ENCODE measurements at regions not wholly inside any gene's neighbourhood (a gene's known extent, or its start where the extent isn't known, plus 50 kb on each side); places are given as distances from the start of the nearest gene placed in this dataset.

DNA sequence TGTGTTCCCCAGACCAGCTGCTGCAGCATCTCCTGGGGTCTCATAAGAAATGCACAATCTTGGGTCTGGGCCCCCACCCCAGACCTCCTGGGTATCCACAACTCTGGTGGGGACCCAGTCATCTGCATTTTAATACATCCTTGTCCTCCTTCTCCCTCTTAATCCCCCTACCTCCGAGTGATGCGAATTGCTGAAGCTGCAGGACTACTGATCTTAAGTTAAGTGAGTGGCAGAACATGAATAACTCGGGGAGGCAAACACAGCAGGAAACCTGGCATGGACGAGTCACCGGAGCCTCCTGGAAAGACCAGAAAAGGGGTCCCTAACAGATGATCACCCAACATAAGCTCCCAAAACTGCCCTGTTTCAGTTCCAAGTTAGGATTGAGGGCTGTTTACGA, 283.2 kb upstream of the MGAT5 start:
- Histone ChIP-seq H3K9me3 (no peaks in the 10 kb centered on the region), H3K27me3 (no peaks in the 10 kb centered on the region), H3K4me3 (no peak overlapping the region), H3K4me1 (no peaks in the 10 kb centered on the region), H3K27ac (no peak overlapping the region), H3K36me3 (no peaks in the 10 kb centered on the region)
- ATAC-seq (no peak), DNase-seq (no peak)
- no peak for TF ChIP-seq POLR2A (IDR thresholded peaks at IDR 0.05)
- TF ChIP-seq, protein P1, sequence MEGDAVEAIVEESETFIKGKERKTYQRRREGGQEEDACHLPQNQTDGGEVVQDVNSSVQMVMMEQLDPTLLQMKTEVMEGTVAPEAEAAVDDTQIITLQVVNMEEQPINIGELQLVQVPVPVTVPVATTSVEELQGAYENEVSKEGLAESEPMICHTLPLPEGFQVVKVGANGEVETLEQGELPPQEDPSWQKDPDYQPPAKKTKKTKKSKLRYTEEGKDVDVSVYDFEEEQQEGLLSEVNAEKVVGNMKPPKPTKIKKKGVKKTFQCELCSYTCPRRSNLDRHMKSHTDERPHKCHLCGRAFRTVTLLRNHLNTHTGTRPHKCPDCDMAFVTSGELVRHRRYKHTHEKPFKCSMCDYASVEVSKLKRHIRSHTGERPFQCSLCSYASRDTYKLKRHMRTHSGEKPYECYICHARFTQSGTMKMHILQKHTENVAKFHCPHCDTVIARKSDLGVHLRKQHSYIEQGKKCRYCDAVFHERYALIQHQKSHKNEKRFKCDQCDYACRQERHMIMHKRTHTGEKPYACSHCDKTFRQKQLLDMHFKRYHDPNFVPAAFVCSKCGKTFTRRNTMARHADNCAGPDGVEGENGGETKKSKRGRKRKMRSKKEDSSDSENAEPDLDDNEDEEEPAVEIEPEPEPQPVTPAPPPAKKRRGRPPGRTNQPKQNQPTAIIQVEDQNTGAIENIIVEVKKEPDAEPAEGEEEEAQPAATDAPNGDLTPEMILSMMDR (IDR thresholded peaks at IDR 0.05), result no peak
- intact Hi-C loops (cut with DNase I), result no loop called here
- 40% methylated on average over 4 of the region's 6 CpGs for WGBS (ENCODE audit: insufficient coverage, low coverage, low lambda C conversion rate, missing lambda C conversion rate)

DNA sequence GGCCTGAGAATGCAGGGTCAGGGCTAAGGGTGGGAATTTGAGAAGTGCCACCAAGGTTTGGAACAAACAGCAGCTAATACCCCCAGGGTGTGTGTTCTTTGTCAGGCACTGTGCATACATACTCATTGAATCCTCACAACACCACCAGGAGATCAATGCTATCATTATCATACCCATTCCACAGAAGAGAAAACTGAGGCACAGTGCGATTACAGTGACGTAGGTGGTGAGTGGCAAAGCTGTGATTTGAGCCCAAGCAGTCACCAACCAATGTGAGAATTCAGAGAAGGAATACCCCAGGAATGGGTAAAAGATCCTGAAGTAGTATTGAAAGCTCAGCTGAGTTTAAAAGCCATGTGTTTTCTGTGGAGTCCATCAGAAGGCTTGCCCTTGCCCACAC, 281.6 kb upstream of the MGAT5 start:
- Histone ChIP-seq H3K27me3 (no peaks in the 10 kb centered on the region), H3K27ac (no peak overlapping the region), H3K4me3 (no peak overlapping the region), H3K9me3 (no peaks in the 10 kb centered on the region), H3K4me1 (no peaks in the 10 kb centered on the region), H3K36me3 (no peaks in the 10 kb centered on the region)
- WGBS (ENCODE audit: insufficient coverage, low coverage, low lambda C conversion rate, missing lambda C conversion rate), result 41% methylated on average over 2 of the region's 2 CpGs
- no peak for TF ChIP-seq POLR2A (IDR thresholded peaks at IDR 0.05)
- TF ChIP-seq, protein P1 (IDR thresholded peaks at IDR 0.05), result no peak
- ATAC-seq (no peak), DNase-seq (no peak)
- intact Hi-C loops (cut with DNase I), result no loop called here

DNA sequence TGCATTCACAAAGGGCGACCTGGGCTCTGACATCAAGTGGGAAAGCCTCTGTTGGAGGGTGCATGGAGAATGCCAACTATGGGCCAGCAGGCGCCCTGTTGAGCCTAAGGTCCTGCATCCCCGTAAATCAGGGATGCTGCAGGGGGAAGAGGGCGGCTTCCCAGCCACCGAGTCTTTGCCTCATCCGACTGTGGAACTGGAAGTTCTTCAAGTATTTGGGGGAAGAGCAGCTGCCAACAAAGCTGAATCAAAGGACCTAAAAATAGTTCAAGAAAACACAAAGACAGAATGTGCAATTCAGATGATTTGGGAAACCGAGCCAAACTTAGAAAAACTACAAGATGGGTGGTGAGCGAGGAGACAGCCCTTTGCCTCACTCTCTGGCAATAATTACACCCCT, 281.1 kb upstream of the MGAT5 start:
- WGBS (ENCODE audit: insufficient coverage, low coverage, low lambda C conversion rate, missing lambda C conversion rate), result 59% methylated on average over 7 of the region's 8 CpGs
- no peak for ATAC-seq

DNA sequence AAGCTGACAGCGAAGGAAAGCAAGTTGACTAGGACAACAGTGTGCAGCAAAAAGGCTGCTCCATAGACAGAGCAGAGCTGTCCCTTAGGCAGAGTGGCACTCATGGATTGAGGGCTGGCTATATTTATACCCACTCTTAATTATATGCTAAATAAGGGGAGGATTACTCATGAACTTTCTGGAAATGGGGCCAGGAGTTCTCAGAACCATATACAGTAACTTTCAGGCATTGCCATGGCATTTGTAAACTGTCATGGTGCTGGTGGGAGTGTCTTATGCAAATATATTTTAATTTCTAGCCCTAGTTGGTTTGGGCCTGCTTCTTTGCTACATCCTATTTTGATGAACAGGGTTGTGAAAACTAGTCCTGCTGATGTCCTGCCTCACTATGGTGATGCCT, 279.5 kb upstream of the MGAT5 start:
- H3K4me1 ChIP-seq, result no peaks in the 10 kb centered on the region
- TF ChIP-seq POLR2A (IDR thresholded peaks at IDR 0.05), result no peak
- TF ChIP-seq, protein P1 (IDR thresholded peaks at IDR 0.05), result no peak
- H3K27me3 ChIP-seq, result no peaks in the 10 kb centered on the region
- no peak overlapping the region for H3K27ac ChIP-seq
- DNase-seq (no peak), ATAC-seq (no peak)
- no peak overlapping the region for H3K4me3 ChIP-seq
- 90% methylated on average over 1 of the region's 1 CpG for WGBS (ENCODE audit: insufficient coverage, low coverage, low lambda C conversion rate, missing lambda C conversion rate)
- intact Hi-C loops (cut with DNase I), result no loop called here
- H3K9me3 ChIP-seq, result no peaks in the 10 kb centered on the region
- no peaks in the 10 kb centered on the region for H3K36me3 ChIP-seq

More for the DNA sequence above, 281.1 kb upstream of the MGAT5 start:
- Histone ChIP-seq H3K4me3 (no peak overlapping the region), H3K27me3 (no peaks in the 10 kb centered on the region), H3K9me3 (no peaks in the 10 kb centered on the region), H3K36me3 (no peaks in the 10 kb centered on the region), H3K4me1 (no peaks in the 10 kb centered on the region), H3K27ac (no peak overlapping the region)
- DNase-seq, result no peak
- intact Hi-C loops (cut with DNase I), result no loop called here
- TF ChIP-seq, protein P1 (IDR thresholded peaks at IDR 0.05), result no peak
- TF ChIP-seq POLR2A (IDR thresholded peaks at IDR 0.05), result no peak

DNA sequence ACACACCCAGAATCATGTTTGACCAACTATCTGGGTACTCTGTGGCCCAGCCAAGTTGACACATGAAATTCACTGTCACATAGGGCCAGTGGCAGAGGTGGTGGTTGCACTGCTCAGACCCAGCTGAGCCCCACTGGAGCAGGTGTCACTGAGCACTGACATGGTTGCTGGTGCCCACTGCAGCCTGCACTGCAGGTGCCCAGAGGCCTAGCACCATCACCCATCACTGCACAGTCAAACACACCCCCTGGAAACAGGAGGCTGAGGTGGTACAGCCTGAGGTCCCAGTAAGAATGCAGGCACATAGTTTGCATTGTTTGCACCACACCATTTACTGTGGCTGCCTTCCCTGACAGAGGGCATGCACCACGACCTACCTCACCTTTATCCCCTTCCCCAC, 278.7 kb upstream of the MGAT5 start:
- intact Hi-C loops (cut with DNase I), result no loop called here
- TF ChIP-seq, protein P1 (IDR thresholded peaks at IDR 0.05), result no peak
- no peak for TF ChIP-seq POLR2A (IDR thresholded peaks at IDR 0.05)
- peak in 1 of 4 donors; percentile 18 for ATAC-seq
- DNase-seq, result no peak
- Histone ChIP-seq H3K4me1 (no peaks in the 10 kb centered on the region), H3K27me3 (no peaks in the 10 kb centered on the region), H3K9me3 (no peaks in the 10 kb centered on the region), H3K27ac (no peak overlapping the region), H3K4me3 (no peak overlapping the region), H3K36me3 (no peaks in the 10 kb centered on the region)
- WGBS (ENCODE audit: insufficient coverage, low coverage, low lambda C conversion rate, missing lambda C conversion rate), result no CpG with 5 or more reads among the region's 1 CpG

Measured in right lobe of liver (tissue), 6 donors.